K562 (cell line): ENCODE measurements at regions not wholly inside any gene's neighbourhood (a gene's known extent, or its start where the extent isn't known, plus 50 kb on each side); places are given as distances from the start of the nearest gene placed in this dataset.

ENCODE experiments used
- ATAC-seq: fragments of 200-7000 bp; cut with Tn5 transposase; 3 replicates; pipeline ENCODE4 v1.9.1; 2020; ENCODE audit warnings: moderate library complexity
- BruUV-seq: library from RNA; stranded (reverse); fragments of 400-500 nt; replicated peaks from 2 replicates; lab custom pipeline; 2021; lab: Mats Ljungman, UMichigan
- CTCF ChIA-PET: fragments of 300-600 bp; formaldehyde crosslinking; extraction: SDS; loops from one replicate; lab custom pipeline; 2021; ENCODE audit warnings: low intra/inter-chr PET ratio; lab: Yijun Ruan, JAX
- POLR2A ChIA-PET: fragments of 300-600, 350-650 bp; sonication (Branson Sonifier 250); formaldehyde crosslinking; extraction: SDS; loops from one replicate; lab custom pipeline; 2021; ENCODE audit warnings: antibody characterized with exemption, inconsistent platforms; lab: Yijun Ruan, JAX
- DNase-seq, 4 experiments: peaks; one replicate each; pipeline versions ENCODE4 v3.0.0 to v3.0.0-alpha.2; 2011 to 2018; ENCODE audit warnings: low spot score in 3 of 4, mixed read lengths in 3 of 4; ENCODE audit errors: extremely low read depth in 1 of 4
- FAIRE-seq: peaks from 2 replicates; lab custom pipeline; 2011; peaks lifted over from hg19 to GRCh38; lab: Jason Lieb, UNC
- H2AFZ ChIP-seq: 2 replicates; pipeline ENCODE4 v1.6.0; 2011; ENCODE audit warnings: low read depth, low read length, control low read depth, inconsistent platforms
- H3K27ac ChIP-seq: fragments of 200-600 bp; 3 replicates; pipeline ENCODE4 v1.8.0; 2011; ENCODE audit warnings: low read depth, mild to moderate bottlenecking, control low read depth, inconsistent platforms, low read length, moderate library complexity, mixed read lengths; ENCODE audit errors: extremely low read depth
- H3K27me3 ChIP-seq, 2 experiments: fragments of 300-600 bp in 1 of 2; 2 replicates in 1 of 2; 3 replicates in 1 of 2; pipeline versions ENCODE4 v1.6.0 to v1.8.0; 2011; ENCODE audit warnings: inconsistent platforms in 2 of 2, low read length in 2 of 2, mild to moderate bottlenecking in 1 of 2, mixed read lengths in 1 of 2, moderate library complexity in 1 of 2; ENCODE audit not compliant: control insufficient read depth in 2 of 2, insufficient read depth in 2 of 2
- H3K36me3 ChIP-seq: fragments of 300-600 bp; 3 replicates; pipeline ENCODE4 v1.8.0; 2011; ENCODE audit warnings: mild to moderate bottlenecking, low read length, inconsistent platforms; ENCODE audit not compliant: control insufficient read depth, insufficient read depth
- H3K4me1 ChIP-seq, 2 experiments: fragments of 200-600 bp in 1 of 2; replicated peaks in 1 of 2; 2 replicates in 1 of 2; 3 replicates in 1 of 2; pipeline versions ENCODE4 v1.5.1 to v1.8.0; 2011; ENCODE audit warnings: inconsistent platforms in 2 of 2, low read length in 2 of 2, mild to moderate bottlenecking in 1 of 2, mixed read lengths in 1 of 2, moderate library complexity in 1 of 2; ENCODE audit not compliant: control insufficient read depth in 2 of 2, insufficient read depth in 2 of 2
- H3K4me2 ChIP-seq: 2 replicates; pipeline ENCODE4 v1.6.1; 2011; ENCODE audit warnings: low read length, control low read depth, inconsistent platforms, mixed read lengths; ENCODE audit not compliant: insufficient read depth
- H3K4me3 ChIP-seq: fragments of 200-600 bp; sonication (generic), shearing (Covaris generic); 2 replicates; pipeline ENCODE4 v1.5.1; 2016; ENCODE audit warnings: control low read depth, inconsistent platforms
- H3K79me2 ChIP-seq: fragments of 200-600 bp; 3 replicates; pipeline ENCODE4 v1.8.0; 2011; ENCODE audit warnings: low read length, inconsistent platforms; ENCODE audit not compliant: control insufficient read depth, insufficient read depth
- H3K9ac ChIP-seq, 2 experiments: 2 replicates each; pipeline versions ENCODE4 v1.6.0 to v1.6.1; 2011; ENCODE audit warnings: low read depth in 2 of 2, low read length in 2 of 2, control low read depth in 1 of 2, inconsistent platforms in 1 of 2, mild to moderate bottlenecking in 1 of 2, mixed read lengths in 1 of 2; ENCODE audit not compliant: insufficient read depth in 1 of 2
- H3K9me1 ChIP-seq: one replicate; pipeline ENCODE4 v1.6.0; 2011; ENCODE audit warnings: inconsistent platforms, mild to moderate bottlenecking, low read length, moderate library complexity; ENCODE audit not compliant: control insufficient read depth, insufficient read depth
- H3K9me3 ChIP-seq: replicated peaks from 2 replicates; pipeline ENCODE4 v1.5.1; 2011; ENCODE audit warnings: low read depth, low read length, inconsistent platforms; ENCODE audit not compliant: control insufficient read depth, insufficient read depth
- H4K20me1 ChIP-seq: replicated peaks from 2 replicates; pipeline ENCODE4 v1.6.1; 2011; ENCODE audit warnings: low read length, inconsistent platforms, mixed read lengths; ENCODE audit not compliant: control insufficient read depth, insufficient read depth
- AFF4 ChIP-seq: sonication (generic); formaldehyde crosslinking; IDR thresholded peaks from 2 replicates; pipeline ENCODE4 v1.8.0; 2023; ENCODE audit warnings: mild to moderate bottlenecking, missing genetic modification reagents
- BCL6 ChIP-seq: fragments of 250-450 bp; sonication (Bioruptor Pico); IDR thresholded peaks from 2 replicates; pipeline ENCODE4 v1.4.0; 2020
- BRCA1 ChIP-seq, 2 experiments: fragments of 450-650 bp in 1 of 2; sonication (generic) in 1 of 2; formaldehyde crosslinking in 1 of 2; IDR thresholded peaks; 2 replicates each; pipeline versions ENCODE4 v1.5.0 to v1.6.1; 2017 to 2020; ENCODE audit warnings: mild to moderate bottlenecking in 1 of 2, missing genetic modification reagents in 1 of 2
- C11orf30 ChIP-seq: fragments of 450-650 bp; IDR thresholded peaks from 2 replicates; pipeline ENCODE4 v1.6.1; 2016; ENCODE audit warnings: low read depth, mild to moderate bottlenecking
- CTCF ChIP-seq, 3 experiments: IDR thresholded peaks in 2 of 3; conservative IDR thresholded peaks in 1 of 3; 2 replicates each; pipeline ENCODE4 v1.5.1; 2011 to 2012; ENCODE audit warnings: low read length in 3 of 3, mild to moderate bottlenecking in 3 of 3, control low read depth in 2 of 3, improper control_type of control experiment in 1 of 3, inconsistent platforms in 1 of 3, low read depth in 1 of 3, mixed read lengths in 1 of 3, moderate library complexity in 1 of 3; ENCODE audit not compliant: insufficient read depth in 2 of 3
- HDAC1 ChIP-seq, 2 experiments: fragments of 450-650 bp; IDR thresholded peaks; 2 replicates each; pipeline ENCODE4 v1.6.1; 2016 to 2017; ENCODE audit warnings: inconsistent platforms in 1 of 2, mild to moderate bottlenecking in 1 of 2, moderate library complexity in 1 of 2
- KHSRP ChIP-seq: fragments of 450-650 bp; IDR thresholded peaks from 2 replicates; pipeline ENCODE4 v1.6.1; 2017
- NCOA1 ChIP-seq: fragments of 450-650 bp; IDR thresholded peaks from 2 replicates; pipeline ENCODE4 v1.6.1; 2016; ENCODE audit warnings: low read depth
- PHF21A ChIP-seq: fragments of 450-650 bp; IDR thresholded peaks from 2 replicates; pipeline ENCODE4 v1.6.1; 2017; ENCODE audit warnings: low read depth, borderline replicate concordance
- RBM15 ChIP-seq: fragments of 200-400 bp; formaldehyde crosslinking; IDR thresholded peaks from 2 replicates; pipeline ENCODE4 v1.6.1; 2018; ENCODE audit warnings: mild to moderate bottlenecking, low read length, moderate library complexity; ENCODE audit not compliant: insufficient read depth
- SIN3B ChIP-seq: fragments of 450-650 bp; IDR thresholded peaks from 2 replicates; pipeline ENCODE4 v1.6.1; 2017; ENCODE audit warnings: low read depth, mild to moderate bottlenecking, moderate library complexity
- STAT6 ChIP-seq: sonication (generic); formaldehyde crosslinking; IDR thresholded peaks from 2 replicates; pipeline ENCODE4 v1.8.1; 2023; ENCODE audit warnings: mild to moderate bottlenecking, missing genetic modification reagents
- ZBTB43 ChIP-seq: sonication (generic); formaldehyde crosslinking; IDR thresholded peaks from 2 replicates; pipeline ENCODE4 v1.8.0; 2023; ENCODE audit warnings: mild to moderate bottlenecking, missing genetic modification reagents
- ZKSCAN3 ChIP-seq: fragments of 250-450 bp; sonication (Bioruptor Pico); IDR thresholded peaks from 2 replicates; pipeline ENCODE4 v1.4.0; 2020
- ZNF23 ChIP-seq: fragments of 250-450 bp; sonication (Bioruptor Pico); IDR thresholded peaks from 2 replicates; pipeline ENCODE4 v1.4.0; 2020; ENCODE audit warnings: mild to moderate bottlenecking
- WGBS: fragments of 100-300 bp; shearing (Covaris generic); methylation state at CpG from one replicate; pipeline ENCODE4 v1.1.6; 2016; ENCODE audit warnings: low coverage, mixed read lengths; ENCODE audit not compliant: insufficient coverage; ENCODE audit errors: missing lambda C conversion rate; 5-methylcytosine and 5-hydroxymethylcytosine counted together
- in situ Hi-C: fragments of 300-500 bp; cut with MboI; formaldehyde crosslinking; loops from 4 replicates; pipeline ENCODE4 v1.15.0; 2018; ENCODE audit warnings: inconsistent platforms, mixed read lengths
- intact Hi-C: fragments of 100-400 bp; cut with micrococcal nuclease; formaldehyde crosslinking; loops from 2 replicates; pipeline ENCODE4 v1.14.2; 2022

- Histone ChIP-seq H3K9ac (no peak overlapping the region), H3K36me3 (no peaks in the 10 kb centered on the region), H3K4me3 (no peak overlapping the region), H3K4me2 (no peak overlapping the region), H3K27me3 (no peaks in the 10 kb centered on the region), H2AFZ (no peak overlapping the region), H4K20me1 (no peaks in the 10 kb centered on the region), H3K9me3 (0 out of 2 replicates have a peak, but pooled peaks cover under 1% of the 10 kb centered on the region), H3K9me1 (no peaks in the 10 kb centered on the region), H3K4me1 (no peaks in the 10 kb centered on the region), H3K79me2 (no peaks in the 10 kb centered on the region), H3K27ac (no peak overlapping the region)
- ChIA-PET POLR2A (no interaction called here), CTCF (no interaction called here)
- in situ Hi-C loops = no loop called here
- FAIRE-seq (no peak), ATAC-seq (no peak), DNase-seq (no peak)
- BruUV-seq = no TSS peak
- 3% methylated on average over 1 of the region's 1 CpG for WGBS
- intact Hi-C loops = no loop called here
- TF ChIP-seq BCL6 = no peak
- no peak for TF ChIP-seq SIN3B
- TF ChIP-seq HDAC1 (IDR thresholded peaks at IDR 0.05) = no peak
- no peak for TF ChIP-seq RBM15
- TF ChIP-seq ZKSCAN3 (CRISPR knock-in tag) = no peak
- TF ChIP-seq PHF21A = no peak
- no peak for TF ChIP-seq ZNF23
- TF ChIP-seq NCOA1 = no peak
- no peak for TF ChIP-seq CTCF (IDR thresholded peaks at IDR 0.05 in 2 of 3, conservative IDR thresholded peaks at IDR 0.05 in 1 of 3; ENCODE audit: insufficient read depth in 2 of 3, low read depth in 1 of 3, low read length in 3 of 3)
- TF ChIP-seq C11orf30 = no peak
- no peak for TF ChIP-seq KHSRP
- no peak for TF ChIP-seq BRCA1 (IDR thresholded peaks at IDR 0.05)
- no peak for TF ChIP-seq BRCA1 (CRISPR knock-in tag; IDR thresholded peaks at IDR 0.05)
- TF ChIP-seq STAT6 = no peak
- no peak for TF ChIP-seq ZBTB43 (CRISPR knock-in tag)
- no peak for TF ChIP-seq AFF4
These were observed 137.3 kb upstream of the GNAI1 start for GRCh38 chr7:79997345-79997744.
